ENCODE measurements at regions not wholly inside any gene's neighbourhood (a gene's known extent, or its start where the extent isn't known, plus 50 kb on each side); places are given as distances from the start of the nearest gene placed in this dataset.

- TF ChIP-seq, protein P1, sequence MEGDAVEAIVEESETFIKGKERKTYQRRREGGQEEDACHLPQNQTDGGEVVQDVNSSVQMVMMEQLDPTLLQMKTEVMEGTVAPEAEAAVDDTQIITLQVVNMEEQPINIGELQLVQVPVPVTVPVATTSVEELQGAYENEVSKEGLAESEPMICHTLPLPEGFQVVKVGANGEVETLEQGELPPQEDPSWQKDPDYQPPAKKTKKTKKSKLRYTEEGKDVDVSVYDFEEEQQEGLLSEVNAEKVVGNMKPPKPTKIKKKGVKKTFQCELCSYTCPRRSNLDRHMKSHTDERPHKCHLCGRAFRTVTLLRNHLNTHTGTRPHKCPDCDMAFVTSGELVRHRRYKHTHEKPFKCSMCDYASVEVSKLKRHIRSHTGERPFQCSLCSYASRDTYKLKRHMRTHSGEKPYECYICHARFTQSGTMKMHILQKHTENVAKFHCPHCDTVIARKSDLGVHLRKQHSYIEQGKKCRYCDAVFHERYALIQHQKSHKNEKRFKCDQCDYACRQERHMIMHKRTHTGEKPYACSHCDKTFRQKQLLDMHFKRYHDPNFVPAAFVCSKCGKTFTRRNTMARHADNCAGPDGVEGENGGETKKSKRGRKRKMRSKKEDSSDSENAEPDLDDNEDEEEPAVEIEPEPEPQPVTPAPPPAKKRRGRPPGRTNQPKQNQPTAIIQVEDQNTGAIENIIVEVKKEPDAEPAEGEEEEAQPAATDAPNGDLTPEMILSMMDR (IDR thresholded peaks at IDR 0.05; ENCODE audit: low read depth, low read length, missing input control): no peak
- TF ChIP-seq, protein P2, sequence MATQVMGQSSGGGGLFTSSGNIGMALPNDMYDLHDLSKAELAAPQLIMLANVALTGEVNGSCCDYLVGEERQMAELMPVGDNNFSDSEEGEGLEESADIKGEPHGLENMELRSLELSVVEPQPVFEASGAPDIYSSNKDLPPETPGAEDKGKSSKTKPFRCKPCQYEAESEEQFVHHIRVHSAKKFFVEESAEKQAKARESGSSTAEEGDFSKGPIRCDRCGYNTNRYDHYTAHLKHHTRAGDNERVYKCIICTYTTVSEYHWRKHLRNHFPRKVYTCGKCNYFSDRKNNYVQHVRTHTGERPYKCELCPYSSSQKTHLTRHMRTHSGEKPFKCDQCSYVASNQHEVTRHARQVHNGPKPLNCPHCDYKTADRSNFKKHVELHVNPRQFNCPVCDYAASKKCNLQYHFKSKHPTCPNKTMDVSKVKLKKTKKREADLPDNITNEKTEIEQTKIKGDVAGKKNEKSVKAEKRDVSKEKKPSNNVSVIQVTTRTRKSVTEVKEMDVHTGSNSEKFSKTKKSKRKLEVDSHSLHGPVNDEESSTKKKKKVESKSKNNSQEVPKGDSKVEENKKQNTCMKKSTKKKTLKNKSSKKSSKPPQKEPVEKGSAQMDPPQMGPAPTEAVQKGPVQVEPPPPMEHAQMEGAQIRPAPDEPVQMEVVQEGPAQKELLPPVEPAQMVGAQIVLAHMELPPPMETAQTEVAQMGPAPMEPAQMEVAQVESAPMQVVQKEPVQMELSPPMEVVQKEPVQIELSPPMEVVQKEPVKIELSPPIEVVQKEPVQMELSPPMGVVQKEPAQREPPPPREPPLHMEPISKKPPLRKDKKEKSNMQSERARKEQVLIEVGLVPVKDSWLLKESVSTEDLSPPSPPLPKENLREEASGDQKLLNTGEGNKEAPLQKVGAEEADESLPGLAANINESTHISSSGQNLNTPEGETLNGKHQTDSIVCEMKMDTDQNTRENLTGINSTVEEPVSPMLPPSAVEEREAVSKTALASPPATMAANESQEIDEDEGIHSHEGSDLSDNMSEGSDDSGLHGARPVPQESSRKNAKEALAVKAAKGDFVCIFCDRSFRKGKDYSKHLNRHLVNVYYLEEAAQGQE (IDR thresholded peaks at IDR 0.05): no peak
- TF ChIP-seq, protein P3, sequence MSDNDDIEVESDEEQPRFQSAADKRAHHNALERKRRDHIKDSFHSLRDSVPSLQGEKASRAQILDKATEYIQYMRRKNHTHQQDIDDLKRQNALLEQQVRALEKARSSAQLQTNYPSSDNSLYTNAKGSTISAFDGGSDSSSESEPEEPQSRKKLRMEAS (IDR thresholded peaks at IDR 0.05): no peak
- TF ChIP-seq JUND (IDR thresholded peaks at IDR 0.05): no peak
- TF ChIP-seq GABPA (IDR thresholded peaks at IDR 0.05 in 1 of 2, conservative IDR thresholded peaks at IDR 0.05 in 1 of 2): no peak
- no peak for TF ChIP-seq YY1 (IDR thresholded peaks at IDR 0.05)
- no peak for TF ChIP-seq EGR1 (IDR thresholded peaks at IDR 0.05; ENCODE audit: low read depth in 2 of 2)
- TF ChIP-seq ZBTB33 (IDR thresholded peaks at IDR 0.05): no peak
- TF ChIP-seq NR2F2 (IDR thresholded peaks at IDR 0.05): no peak
Measured at GRCh38 chr10:128868481-128868880, 598.6 kb upstream of the MGMT start.

Data from liver (tissue), 3 donors.